NB4 (cell line): ENCODE measurements at regions not wholly inside any gene's neighbourhood (a gene's known extent, or its start where the extent isn't known, plus 50 kb on each side); places are given as distances from the start of the nearest gene placed in this dataset.

Experiments used
- POLR2A ChIP-seq: IDR thresholded peaks from 2 replicates; pipeline ENCODE4 v1.6.1; 2011; ENCODE audit warnings: mild to moderate bottlenecking; ENCODE audit not compliant: insufficient read length; ENCODE audit errors: extremely low read depth
- TF ChIP-seq, protein P1 (sequence below): IDR thresholded peaks from one replicate; pipeline ENCODE4 v1.5.1; 2012; ENCODE audit warnings: low read depth, low read length

DNA sequence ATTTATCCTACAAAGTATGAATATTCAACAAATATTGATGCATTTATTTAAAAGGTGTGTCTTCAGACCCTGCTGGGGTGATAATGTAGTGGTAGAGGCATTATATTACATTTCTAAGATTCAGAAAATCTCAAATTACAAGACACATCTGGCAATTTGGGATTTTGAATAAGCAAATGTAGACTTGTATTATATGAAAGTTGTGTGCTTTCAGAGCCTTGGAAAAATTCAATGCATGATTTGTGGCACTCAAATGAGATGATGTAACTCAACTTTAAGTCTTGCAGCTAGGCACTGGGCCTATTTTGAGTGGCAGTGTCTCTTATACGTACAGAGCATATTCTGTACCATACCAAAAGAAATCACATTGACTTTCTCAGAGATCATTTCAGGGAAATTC lies 214.4 kb downstream of the ETS1 start:
- TF ChIP-seq, protein P1, sequence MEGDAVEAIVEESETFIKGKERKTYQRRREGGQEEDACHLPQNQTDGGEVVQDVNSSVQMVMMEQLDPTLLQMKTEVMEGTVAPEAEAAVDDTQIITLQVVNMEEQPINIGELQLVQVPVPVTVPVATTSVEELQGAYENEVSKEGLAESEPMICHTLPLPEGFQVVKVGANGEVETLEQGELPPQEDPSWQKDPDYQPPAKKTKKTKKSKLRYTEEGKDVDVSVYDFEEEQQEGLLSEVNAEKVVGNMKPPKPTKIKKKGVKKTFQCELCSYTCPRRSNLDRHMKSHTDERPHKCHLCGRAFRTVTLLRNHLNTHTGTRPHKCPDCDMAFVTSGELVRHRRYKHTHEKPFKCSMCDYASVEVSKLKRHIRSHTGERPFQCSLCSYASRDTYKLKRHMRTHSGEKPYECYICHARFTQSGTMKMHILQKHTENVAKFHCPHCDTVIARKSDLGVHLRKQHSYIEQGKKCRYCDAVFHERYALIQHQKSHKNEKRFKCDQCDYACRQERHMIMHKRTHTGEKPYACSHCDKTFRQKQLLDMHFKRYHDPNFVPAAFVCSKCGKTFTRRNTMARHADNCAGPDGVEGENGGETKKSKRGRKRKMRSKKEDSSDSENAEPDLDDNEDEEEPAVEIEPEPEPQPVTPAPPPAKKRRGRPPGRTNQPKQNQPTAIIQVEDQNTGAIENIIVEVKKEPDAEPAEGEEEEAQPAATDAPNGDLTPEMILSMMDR: no peak
- TF ChIP-seq POLR2A: no peak
